ENCODE measurements at regions not wholly inside any gene's neighbourhood (a gene's known extent, or its start where the extent isn't known, plus 50 kb on each side); places are given as distances from the start of the nearest gene placed in this dataset.

DNA sequence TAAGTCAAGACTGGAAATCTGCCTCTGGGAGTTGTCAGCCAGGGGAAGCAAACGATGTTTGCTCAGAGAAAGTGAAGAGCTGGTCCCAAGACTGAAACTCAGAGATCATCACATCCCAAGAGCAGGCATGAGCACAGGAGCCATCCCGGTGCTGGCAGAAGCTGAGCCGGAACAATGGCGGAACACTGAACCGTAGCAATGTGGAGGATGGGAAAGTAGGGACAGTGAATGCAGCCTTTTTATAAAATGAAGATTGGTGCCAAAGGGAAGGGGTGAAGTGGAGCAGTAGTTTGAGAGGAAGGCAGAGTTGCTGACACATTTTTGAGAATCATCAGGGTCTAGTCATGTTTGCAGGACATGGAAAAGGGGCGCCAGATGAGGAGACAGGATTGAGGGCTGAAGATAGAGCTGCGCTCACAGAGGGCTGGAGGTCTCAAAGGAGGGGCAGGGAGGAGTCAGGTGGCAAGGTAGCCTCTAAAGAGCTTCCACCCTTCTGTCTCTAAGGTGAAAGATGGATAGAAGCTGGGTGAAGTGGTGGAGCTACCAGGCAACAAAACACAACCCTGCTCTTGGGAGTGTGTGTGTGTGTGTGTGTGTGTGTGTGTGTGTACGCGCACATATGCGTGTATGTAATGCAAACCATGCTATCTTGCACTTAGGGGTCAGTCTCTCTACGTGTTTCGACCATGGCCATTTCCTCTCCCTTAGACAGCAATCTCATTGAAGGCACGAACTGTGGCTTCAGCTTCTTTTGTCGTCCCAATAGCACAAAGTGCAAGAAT is 94.3 kb upstream of the IRF2BP2 start:
- TF ChIP-seq EZH2phosphoT487 (IDR thresholded peaks at IDR 0.05; ENCODE audit: borderline replicate concordance, low read depth, low read length), result no peak
- TF ChIP-seq, protein P1, sequence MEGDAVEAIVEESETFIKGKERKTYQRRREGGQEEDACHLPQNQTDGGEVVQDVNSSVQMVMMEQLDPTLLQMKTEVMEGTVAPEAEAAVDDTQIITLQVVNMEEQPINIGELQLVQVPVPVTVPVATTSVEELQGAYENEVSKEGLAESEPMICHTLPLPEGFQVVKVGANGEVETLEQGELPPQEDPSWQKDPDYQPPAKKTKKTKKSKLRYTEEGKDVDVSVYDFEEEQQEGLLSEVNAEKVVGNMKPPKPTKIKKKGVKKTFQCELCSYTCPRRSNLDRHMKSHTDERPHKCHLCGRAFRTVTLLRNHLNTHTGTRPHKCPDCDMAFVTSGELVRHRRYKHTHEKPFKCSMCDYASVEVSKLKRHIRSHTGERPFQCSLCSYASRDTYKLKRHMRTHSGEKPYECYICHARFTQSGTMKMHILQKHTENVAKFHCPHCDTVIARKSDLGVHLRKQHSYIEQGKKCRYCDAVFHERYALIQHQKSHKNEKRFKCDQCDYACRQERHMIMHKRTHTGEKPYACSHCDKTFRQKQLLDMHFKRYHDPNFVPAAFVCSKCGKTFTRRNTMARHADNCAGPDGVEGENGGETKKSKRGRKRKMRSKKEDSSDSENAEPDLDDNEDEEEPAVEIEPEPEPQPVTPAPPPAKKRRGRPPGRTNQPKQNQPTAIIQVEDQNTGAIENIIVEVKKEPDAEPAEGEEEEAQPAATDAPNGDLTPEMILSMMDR (conservative IDR thresholded peaks at IDR 0.05; ENCODE audit: low read length), result no peak

Data from OCI-LY7 (cell line).